K562 (cell line): ENCODE measurements at regions not wholly inside any gene's neighbourhood (a gene's known extent, or its start where the extent isn't known, plus 50 kb on each side); places are given as distances from the start of the nearest gene placed in this dataset.

Source experiments
- ATAC-seq: fragments of 200-7000 bp; cut with Tn5 transposase; 3 replicates; pipeline ENCODE4 v1.9.1; 2020; ENCODE audit warnings: moderate library complexity
- BruUV-seq: library from RNA; stranded (reverse); fragments of 400-500 nt; replicated peaks from 2 replicates; lab custom pipeline; 2021; lab: Mats Ljungman, UMichigan
- CTCF ChIA-PET: fragments of 300-600 bp; formaldehyde crosslinking; extraction: SDS; loops from one replicate; lab custom pipeline; 2021; ENCODE audit warnings: low intra/inter-chr PET ratio; lab: Yijun Ruan, JAX
- POLR2A ChIA-PET: fragments of 300-600, 350-650 bp; sonication (Branson Sonifier 250); formaldehyde crosslinking; extraction: SDS; loops from one replicate; lab custom pipeline; 2021; ENCODE audit warnings: antibody characterized with exemption, inconsistent platforms; lab: Yijun Ruan, JAX
- DNase-seq, 4 experiments: peaks; one replicate each; pipeline versions ENCODE4 v3.0.0 to v3.0.0-alpha.2; 2011 to 2018; ENCODE audit warnings: low spot score in 3 of 4, mixed read lengths in 3 of 4; ENCODE audit errors: extremely low read depth in 1 of 4
- FAIRE-seq: peaks from 2 replicates; lab custom pipeline; 2011; peaks lifted over from hg19 to GRCh38; lab: Jason Lieb, UNC
- H2AFZ ChIP-seq: 2 replicates; pipeline ENCODE4 v1.6.0; 2011; ENCODE audit warnings: low read depth, low read length, control low read depth, inconsistent platforms
- H3K27ac ChIP-seq: fragments of 200-600 bp; 3 replicates; pipeline ENCODE4 v1.8.0; 2011; ENCODE audit warnings: low read depth, mild to moderate bottlenecking, control low read depth, inconsistent platforms, low read length, moderate library complexity, mixed read lengths; ENCODE audit errors: extremely low read depth
- H3K27me3 ChIP-seq, 2 experiments: fragments of 300-600 bp in 1 of 2; 2 replicates in 1 of 2; 3 replicates in 1 of 2; pipeline versions ENCODE4 v1.6.0 to v1.8.0; 2011; ENCODE audit warnings: inconsistent platforms in 2 of 2, low read length in 2 of 2, mild to moderate bottlenecking in 1 of 2, mixed read lengths in 1 of 2, moderate library complexity in 1 of 2; ENCODE audit not compliant: control insufficient read depth in 2 of 2, insufficient read depth in 2 of 2
- H3K36me3 ChIP-seq: fragments of 300-600 bp; 3 replicates; pipeline ENCODE4 v1.8.0; 2011; ENCODE audit warnings: mild to moderate bottlenecking, low read length, inconsistent platforms; ENCODE audit not compliant: control insufficient read depth, insufficient read depth
- H3K4me1 ChIP-seq, 2 experiments: fragments of 200-600 bp in 1 of 2; replicated peaks in 1 of 2; 2 replicates in 1 of 2; 3 replicates in 1 of 2; pipeline versions ENCODE4 v1.5.1 to v1.8.0; 2011; ENCODE audit warnings: inconsistent platforms in 2 of 2, low read length in 2 of 2, mild to moderate bottlenecking in 1 of 2, mixed read lengths in 1 of 2, moderate library complexity in 1 of 2; ENCODE audit not compliant: control insufficient read depth in 2 of 2, insufficient read depth in 2 of 2
- H3K4me2 ChIP-seq: 2 replicates; pipeline ENCODE4 v1.6.1; 2011; ENCODE audit warnings: low read length, control low read depth, inconsistent platforms, mixed read lengths; ENCODE audit not compliant: insufficient read depth
- H3K4me3 ChIP-seq: fragments of 200-600 bp; sonication (generic), shearing (Covaris generic); 2 replicates; pipeline ENCODE4 v1.5.1; 2016; ENCODE audit warnings: control low read depth, inconsistent platforms
- H3K79me2 ChIP-seq: fragments of 200-600 bp; 3 replicates; pipeline ENCODE4 v1.8.0; 2011; ENCODE audit warnings: low read length, inconsistent platforms; ENCODE audit not compliant: control insufficient read depth, insufficient read depth
- H3K9ac ChIP-seq, 2 experiments: 2 replicates each; pipeline versions ENCODE4 v1.6.0 to v1.6.1; 2011; ENCODE audit warnings: low read depth in 2 of 2, low read length in 2 of 2, control low read depth in 1 of 2, inconsistent platforms in 1 of 2, mild to moderate bottlenecking in 1 of 2, mixed read lengths in 1 of 2; ENCODE audit not compliant: insufficient read depth in 1 of 2
- H3K9me1 ChIP-seq: one replicate; pipeline ENCODE4 v1.6.0; 2011; ENCODE audit warnings: inconsistent platforms, mild to moderate bottlenecking, low read length, moderate library complexity; ENCODE audit not compliant: control insufficient read depth, insufficient read depth
- H3K9me3 ChIP-seq: replicated peaks from 2 replicates; pipeline ENCODE4 v1.5.1; 2011; ENCODE audit warnings: low read depth, low read length, inconsistent platforms; ENCODE audit not compliant: control insufficient read depth, insufficient read depth
- H4K20me1 ChIP-seq: replicated peaks from 2 replicates; pipeline ENCODE4 v1.6.1; 2011; ENCODE audit warnings: low read length, inconsistent platforms, mixed read lengths; ENCODE audit not compliant: control insufficient read depth, insufficient read depth
- ARHGAP35 ChIP-seq: fragments of 450-650 bp; IDR thresholded peaks from 2 replicates; pipeline ENCODE4 v1.6.1; 2018; ENCODE audit not compliant: partially characterized antibody
- BHLHE40 ChIP-seq: IDR thresholded peaks from 2 replicates; pipeline ENCODE4 v1.6.1; 2011; ENCODE audit warnings: low read length, improper control_type of control experiment
- CEBPB ChIP-seq: fragments of 450-650 bp; IDR thresholded peaks from 2 replicates; pipeline ENCODE4 v1.6.1; 2016; ENCODE audit warnings: missing genetic modification characterization, missing compliant biosample characterization
- EP400 ChIP-seq: fragments of 450-650 bp; IDR thresholded peaks from 2 replicates; pipeline ENCODE4 v1.6.1; 2017; ENCODE audit warnings: antibody characterized with exemption, mild to moderate bottlenecking, moderate library complexity
- FUS ChIP-seq: fragments of 200-400 bp; formaldehyde crosslinking; optimal IDR thresholded peaks from 2 replicates; pipeline ENCODE3; 2017; ENCODE audit warnings: low read depth, low read length
- GMEB1 ChIP-seq: fragments of 250-450 bp; sonication (Bioruptor Pico); IDR thresholded peaks from 2 replicates; pipeline ENCODE4 v1.4.0; 2020; ENCODE audit warnings: mild to moderate bottlenecking
- HES1 ChIP-seq: fragments of 450-650 bp; IDR thresholded peaks from 2 replicates; pipeline ENCODE4 v1.6.1; 2016; ENCODE audit warnings: low read depth, mild to moderate bottlenecking, moderate library complexity
- HLTF ChIP-seq: fragments of 450-650 bp; IDR thresholded peaks from 2 replicates; pipeline ENCODE4 v1.6.1; 2016
- MTA1 ChIP-seq: fragments of 450-650 bp; IDR thresholded peaks from 2 replicates; pipeline ENCODE4 v1.6.1; 2017; ENCODE audit warnings: borderline replicate concordance
- RFX7 ChIP-seq: fragments of 250-450 bp; sonication (Bioruptor Pico); IDR thresholded peaks from 2 replicates; pipeline ENCODE4 v1.5.1; 2021; ENCODE audit warnings: mild to moderate bottlenecking
- STAT5B ChIP-seq: fragments of 250-450 bp; sonication (Bioruptor Pico); IDR thresholded peaks from 2 replicates; pipeline ENCODE4 v1.8.0; 2021; ENCODE audit warnings: mild to moderate bottlenecking, inconsistent platforms
- ZBTB8A ChIP-seq: fragments of 450-650 bp; IDR thresholded peaks from 2 replicates; pipeline ENCODE4 v1.6.1; 2018; ENCODE audit warnings: mild to moderate bottlenecking, moderate library complexity; ENCODE audit not compliant: partially characterized antibody
- ZNF384 ChIP-seq: IDR thresholded peaks from 2 replicates; pipeline ENCODE4 v1.6.1; 2012; ENCODE audit warnings: low read depth, low read length, improper control_type of control experiment
- ZZZ3 ChIP-seq: fragments of 450-650 bp; IDR thresholded peaks from 2 replicates; pipeline ENCODE4 v1.6.1; 2016; ENCODE audit warnings: antibody characterized with exemption, mild to moderate bottlenecking, moderate library complexity
- WGBS: fragments of 100-300 bp; shearing (Covaris generic); methylation state at CpG from one replicate; pipeline ENCODE4 v1.1.6; 2016; ENCODE audit warnings: low coverage, mixed read lengths; ENCODE audit not compliant: insufficient coverage; ENCODE audit errors: missing lambda C conversion rate; 5-methylcytosine and 5-hydroxymethylcytosine counted together
- in situ Hi-C: fragments of 300-500 bp; cut with MboI; formaldehyde crosslinking; loops from 4 replicates; pipeline ENCODE4 v1.15.0; 2018; ENCODE audit warnings: inconsistent platforms, mixed read lengths
- intact Hi-C: fragments of 100-400 bp; cut with micrococcal nuclease; formaldehyde crosslinking; loops from 2 replicates; pipeline ENCODE4 v1.14.2; 2022
- TF ChIP-seq, protein P1 (sequence below): fragments of 450-650 bp; IDR thresholded peaks from one replicate; pipeline ENCODE4 v1.6.1; 2018; ENCODE audit warnings: mild to moderate bottlenecking, moderate library complexity; ENCODE audit not compliant: partially characterized antibody

DNA sequence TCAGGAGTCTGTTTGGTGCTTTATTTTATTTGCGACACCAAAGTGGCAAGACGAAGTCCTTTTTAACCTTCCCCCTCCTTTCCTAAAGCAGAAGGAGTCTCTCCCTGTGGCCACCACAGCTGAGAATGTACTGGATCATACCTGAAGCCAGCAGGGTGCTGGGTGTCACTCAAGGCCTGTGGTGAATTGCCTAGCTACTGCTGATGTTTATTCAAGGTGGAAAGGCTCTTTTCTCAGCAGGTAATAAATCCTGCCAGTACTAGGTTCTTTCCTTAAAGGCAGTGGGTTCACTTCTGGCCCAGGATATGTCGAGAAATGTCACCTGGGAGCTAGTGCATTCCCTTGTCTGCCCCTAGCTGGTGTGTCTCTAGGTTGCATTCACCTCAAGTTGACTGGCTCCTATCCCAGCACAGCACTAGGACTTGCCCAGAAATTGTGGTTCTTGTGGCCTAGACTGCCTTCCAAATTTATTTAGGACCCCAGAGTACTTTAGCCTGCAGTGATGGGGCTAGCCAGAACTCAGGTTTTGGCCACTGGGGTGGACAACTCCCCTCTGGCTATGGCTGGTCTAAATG, 60.8 kb upstream of the FAM3C start (continued):
- TF ChIP-seq GMEB1 (no peak), ZNF384 (no peak), CEBPB (tag) (no peak), RFX7 (no peak), STAT5B (CRISPR knock-in tag) (no peak), HES1 (no peak)
- TF ChIP-seq, protein P1, sequence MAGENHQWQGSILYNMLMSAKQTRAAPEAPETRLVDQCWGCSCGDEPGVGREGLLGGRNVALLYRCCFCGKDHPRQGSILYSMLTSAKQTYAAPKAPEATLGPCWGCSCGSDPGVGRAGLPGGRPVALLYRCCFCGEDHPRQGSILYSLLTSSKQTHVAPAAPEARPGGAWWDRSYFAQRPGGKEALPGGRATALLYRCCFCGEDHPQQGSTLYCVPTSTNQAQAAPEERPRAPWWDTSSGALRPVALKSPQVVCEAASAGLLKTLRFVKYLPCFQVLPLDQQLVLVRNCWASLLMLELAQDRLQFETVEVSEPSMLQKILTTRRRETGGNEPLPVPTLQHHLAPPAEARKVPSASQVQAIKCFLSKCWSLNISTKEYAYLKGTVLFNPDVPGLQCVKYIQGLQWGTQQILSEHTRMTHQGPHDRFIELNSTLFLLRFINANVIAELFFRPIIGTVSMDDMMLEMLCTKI: no peak

GRCh38 chr7:121456015-121456414, 59.9 kb upstream of the FAM3C start:
- intact Hi-C loops (no loop called here), in situ Hi-C loops (no loop called here)
- no peaks in the 10 kb centered on the region for H3K9me3 ChIP-seq
- WGBS: 7% methylated on average over 1 of the region's 1 CpG
- H2AFZ ChIP-seq: no peak overlapping the region
- ChIA-PET CTCF (no interaction called here), POLR2A (interaction anchor here (0.6 kb wide), 2 partner anchors 320 to 818 kb away, joined by 3 read pairs; no protein-coding TSS in a partner anchor)
- FAIRE-seq (no peak), DNase-seq (no peak), ATAC-seq (no peak)
- no peaks in the 10 kb centered on the region for H3K36me3 ChIP-seq
- H3K4me2 ChIP-seq: no peak overlapping the region
- H3K9ac ChIP-seq: no peak overlapping the region
- 0 out of 5 replicates have a peak, but pooled peaks cover 0 to 5% of the 10 kb centered on the region in 2 experiments for H3K27me3 ChIP-seq
- no peaks in the 10 kb centered on the region for H4K20me1 ChIP-seq
- H3K9me1 ChIP-seq: no peaks in the 10 kb centered on the region
- H3K4me3 ChIP-seq: no peak overlapping the region
- no peak overlapping the region for H3K27ac ChIP-seq
- no peaks in the 10 kb centered on the region for H3K79me2 ChIP-seq
- H3K4me1 ChIP-seq: no peaks in the 10 kb centered on the region
- BruUV-seq: no TSS peak
- no peak for TF ChIP-seq HLTF
- no peak for TF ChIP-seq EP400
- TF ChIP-seq ZZZ3: no peak
- no peak for TF ChIP-seq BHLHE40
- TF ChIP-seq ZBTB8A: no peak
- TF ChIP-seq MTA1: no peak
- TF ChIP-seq STAT5B (CRISPR knock-in tag): no peak
- no peak for TF ChIP-seq FUS
- no peak for TF ChIP-seq ARHGAP35
